ENCODE measurements at regions not wholly inside any gene's neighbourhood (a gene's known extent, or its start where the extent isn't known, plus 50 kb on each side); places are given as distances from the start of the nearest gene placed in this dataset.

DNA sequence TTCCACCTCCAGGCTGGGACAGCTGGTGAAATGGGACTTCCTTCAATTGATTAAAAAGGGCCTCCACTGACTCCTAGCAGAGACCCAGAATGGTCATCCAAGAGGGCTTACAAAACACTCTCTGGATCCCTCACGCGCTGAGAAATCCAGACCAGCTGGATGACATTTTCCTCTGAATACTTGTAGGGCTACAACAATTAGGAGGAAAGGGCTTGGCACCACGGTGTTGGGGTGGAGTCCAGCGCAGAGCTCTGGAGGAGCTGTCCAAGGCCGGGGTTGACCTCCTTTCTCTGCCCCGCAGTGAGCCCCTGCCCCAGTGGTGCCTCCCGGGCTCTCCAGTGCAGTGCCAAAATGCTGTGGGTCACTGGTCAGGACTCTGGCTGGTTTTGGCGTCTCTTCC, 189.0 kb upstream of the CCND2 start:
- TF ChIP-seq, protein P1, sequence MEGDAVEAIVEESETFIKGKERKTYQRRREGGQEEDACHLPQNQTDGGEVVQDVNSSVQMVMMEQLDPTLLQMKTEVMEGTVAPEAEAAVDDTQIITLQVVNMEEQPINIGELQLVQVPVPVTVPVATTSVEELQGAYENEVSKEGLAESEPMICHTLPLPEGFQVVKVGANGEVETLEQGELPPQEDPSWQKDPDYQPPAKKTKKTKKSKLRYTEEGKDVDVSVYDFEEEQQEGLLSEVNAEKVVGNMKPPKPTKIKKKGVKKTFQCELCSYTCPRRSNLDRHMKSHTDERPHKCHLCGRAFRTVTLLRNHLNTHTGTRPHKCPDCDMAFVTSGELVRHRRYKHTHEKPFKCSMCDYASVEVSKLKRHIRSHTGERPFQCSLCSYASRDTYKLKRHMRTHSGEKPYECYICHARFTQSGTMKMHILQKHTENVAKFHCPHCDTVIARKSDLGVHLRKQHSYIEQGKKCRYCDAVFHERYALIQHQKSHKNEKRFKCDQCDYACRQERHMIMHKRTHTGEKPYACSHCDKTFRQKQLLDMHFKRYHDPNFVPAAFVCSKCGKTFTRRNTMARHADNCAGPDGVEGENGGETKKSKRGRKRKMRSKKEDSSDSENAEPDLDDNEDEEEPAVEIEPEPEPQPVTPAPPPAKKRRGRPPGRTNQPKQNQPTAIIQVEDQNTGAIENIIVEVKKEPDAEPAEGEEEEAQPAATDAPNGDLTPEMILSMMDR (conservative IDR thresholded peaks at IDR 0.05; ENCODE audit: low read length) = no peak
- no peak for TF ChIP-seq EZH2phosphoT487 (IDR thresholded peaks at IDR 0.05; ENCODE audit: borderline replicate concordance, low read depth, low read length)
- Histone ChIP-seq H4K20me1 (ENCODE audit: insufficient read depth, low read length) (no peaks in the 10 kb centered on the region), H3K4me3 (ENCODE audit: low read depth, low read length, poor library complexity, severe bottlenecking) (no peak overlapping the region), H3K9me3 (ENCODE audit: low read length) (no peaks in the 10 kb centered on the region), H3K79me2 (ENCODE audit: insufficient read depth, low read depth, low read length) (no peaks in the 10 kb centered on the region), H2AFZ (ENCODE audit: low read length) (no peak overlapping the region), H3K9me2 (ENCODE audit: insufficient read depth, low read length) (no peaks in the 10 kb centered on the region), H3K27ac (ENCODE audit: low read depth, low read length, poor library complexity, severe bottlenecking) (no peak overlapping the region), H3K4me1 (ENCODE audit: insufficient read depth, low read length, poor library complexity, severe bottlenecking) (no peaks in the 10 kb centered on the region), H3K36me3 (ENCODE audit: insufficient read depth, low read length) (no peaks in the 10 kb centered on the region), H3K4me2 (ENCODE audit: low read length) (no peak overlapping the region)
- BruUV-seq (replicated peaks) = no TSS peak
- ChIA-PET POLR2A (no interaction called here), CTCF (ENCODE audit: unreplicated experiment) (no interaction called here)
- intact Hi-C loops (cut with micrococcal nuclease; ENCODE audit: unreplicated experiment) = no loop called here
- DNase-seq (ENCODE audit: low spot score) = no peak

DNA sequence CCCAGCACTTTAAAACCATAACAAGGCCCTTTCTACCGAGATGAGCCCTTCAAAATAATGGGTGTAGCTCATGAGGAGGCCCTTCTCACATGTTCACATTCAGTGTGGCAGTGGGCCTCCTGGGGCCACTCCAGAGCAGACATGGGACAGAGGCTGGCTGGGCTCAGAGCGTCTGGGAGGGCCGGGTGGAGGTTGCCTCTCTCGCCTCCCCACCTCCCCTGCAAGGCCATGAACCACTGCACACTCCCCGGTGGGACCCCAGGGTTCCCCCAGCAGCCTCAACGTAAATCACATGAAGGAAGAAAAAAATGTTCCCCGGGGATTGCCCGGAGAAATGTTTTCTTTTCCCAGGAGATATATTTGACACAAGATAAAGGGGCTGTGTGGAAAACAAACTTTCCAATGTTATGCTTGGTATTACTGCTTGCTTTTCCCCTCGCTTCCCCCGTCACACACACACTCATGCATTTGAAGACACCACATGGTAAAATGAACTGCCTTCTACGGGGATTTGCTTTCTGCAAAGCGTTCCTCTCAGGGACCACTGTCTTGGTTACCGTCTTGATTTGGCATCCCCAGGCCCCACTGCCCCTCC, 190.7 kb upstream of the CCND2 start:
- CTCF ChIA-PET (ENCODE audit: unreplicated experiment) = no interaction called here
- H3K4me3 ChIP-seq (ENCODE audit: low read depth, low read length, poor library complexity, severe bottlenecking) = no peak overlapping the region
- H3K4me1 ChIP-seq (ENCODE audit: insufficient read depth, low read length, poor library complexity, severe bottlenecking) = no peaks in the 10 kb centered on the region
- no peaks in the 10 kb centered on the region for H4K20me1 ChIP-seq (ENCODE audit: insufficient read depth, low read length)
- no peak overlapping the region for H2AFZ ChIP-seq (ENCODE audit: low read length)
- H3K9me2 ChIP-seq (ENCODE audit: insufficient read depth, low read length) = no peaks in the 10 kb centered on the region
- H3K36me3 ChIP-seq (ENCODE audit: insufficient read depth, low read length) = no peaks in the 10 kb centered on the region
- intact Hi-C loops (cut with micrococcal nuclease; ENCODE audit: unreplicated experiment) = no loop called here
- TF ChIP-seq, protein P1 (conservative IDR thresholded peaks at IDR 0.05; ENCODE audit: low read length) = no peak
- TF ChIP-seq EZH2phosphoT487 (IDR thresholded peaks at IDR 0.05; ENCODE audit: borderline replicate concordance, low read depth, low read length) = no peak
- POLR2A ChIA-PET = no interaction called here
- no peak overlapping the region for H3K27ac ChIP-seq (ENCODE audit: low read depth, low read length, poor library complexity, severe bottlenecking)
- H3K4me2 ChIP-seq (ENCODE audit: low read length) = no peak overlapping the region
- DNase-seq (ENCODE audit: low spot score) = no peak
- no TSS peak for BruUV-seq (replicated peaks)
- no peaks in the 10 kb centered on the region for H3K9me3 ChIP-seq (ENCODE audit: low read length)
- H3K79me2 ChIP-seq (ENCODE audit: insufficient read depth, low read depth, low read length) = no peaks in the 10 kb centered on the region

DNA sequence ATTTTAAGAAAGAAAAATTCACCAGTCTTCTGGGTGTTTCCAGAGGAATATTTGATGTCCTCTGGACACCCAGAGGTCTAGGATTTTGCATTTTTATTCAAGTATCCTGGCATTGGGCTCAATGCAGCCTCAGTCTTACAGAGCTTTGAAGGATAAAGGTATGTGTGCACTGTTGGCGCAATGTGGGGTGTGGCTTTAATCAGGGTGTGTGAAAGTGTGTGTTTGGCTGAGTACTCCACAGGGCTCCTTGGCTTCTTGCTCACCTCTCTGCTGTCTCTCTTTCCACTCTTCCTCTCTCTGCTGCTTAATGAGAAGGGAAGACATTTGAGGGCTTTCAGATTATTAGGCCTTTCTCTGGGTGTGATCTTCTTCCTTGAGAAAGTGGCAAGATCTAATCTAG, 193.3 kb upstream of the CCND2 start:
- Histone ChIP-seq H3K4me3 (ENCODE audit: low read depth, low read length, poor library complexity, severe bottlenecking) (no peak overlapping the region), H4K20me1 (ENCODE audit: insufficient read depth, low read length) (no peaks in the 10 kb centered on the region), H3K4me2 (ENCODE audit: low read length) (no peak overlapping the region), H3K36me3 (ENCODE audit: insufficient read depth, low read length) (no peaks in the 10 kb centered on the region), H3K9me3 (ENCODE audit: low read length) (no peaks in the 10 kb centered on the region), H3K27ac (ENCODE audit: low read depth, low read length, poor library complexity, severe bottlenecking) (no peak overlapping the region), H3K79me2 (ENCODE audit: insufficient read depth, low read depth, low read length) (no peaks in the 10 kb centered on the region), H3K4me1 (ENCODE audit: insufficient read depth, low read length, poor library complexity, severe bottlenecking) (no peaks in the 10 kb centered on the region), H3K9me2 (ENCODE audit: insufficient read depth, low read length) (no peaks in the 10 kb centered on the region), H2AFZ (ENCODE audit: low read length) (no peak overlapping the region)
- TF ChIP-seq, protein P1 (conservative IDR thresholded peaks at IDR 0.05; ENCODE audit: low read length) = no peak
- TF ChIP-seq EZH2phosphoT487 (IDR thresholded peaks at IDR 0.05; ENCODE audit: borderline replicate concordance, low read depth, low read length) = no peak
- no TSS peak for BruUV-seq (replicated peaks)
- no peak for DNase-seq (ENCODE audit: low spot score)
- CTCF ChIA-PET (ENCODE audit: unreplicated experiment) = no interaction called here
- POLR2A ChIA-PET = no interaction called here
- intact Hi-C loops (cut with micrococcal nuclease; ENCODE audit: unreplicated experiment) = no loop called here
